OCI-M1 (cell line): ENCODE measurements at regions not wholly inside any gene's neighbourhood (a gene's known extent, or its start where the extent isn't known, plus 50 kb on each side); places are given as distances from the start of the nearest gene placed in this dataset.

ENCODE experiments used
- DNase-seq: peaks from one replicate; lab custom pipeline; 2025; lab: John Stamatoyannopoulos, UW

- peak; percentile 61 for DNase-seq
Measured at GRCh38 chr21:34022627-34023335, 50.6 kb upstream of the MRPS6 start.

DNA sequence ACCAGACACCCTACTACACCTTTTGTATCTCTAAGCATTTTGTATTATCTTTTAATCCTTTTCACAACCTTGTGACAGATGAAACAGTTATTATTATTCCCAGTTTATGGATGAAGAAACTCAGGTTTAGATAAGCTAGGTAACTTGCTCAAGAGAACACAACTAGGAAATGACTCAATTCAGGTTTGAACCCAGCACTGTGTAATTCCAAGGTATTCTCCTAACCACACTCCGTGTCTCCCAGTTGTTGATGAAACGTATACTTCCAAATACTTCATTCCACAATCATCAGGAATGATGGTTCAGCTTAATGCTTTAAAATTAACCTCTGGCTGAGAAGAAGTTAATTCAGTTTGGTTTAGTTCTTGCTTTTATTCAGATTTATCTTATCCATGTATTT lies 51.7 kb upstream of the MRPS6 start:
- no peak for DNase-seq

GRCh38 chr21:34020983-34021553 lies 52.3 kb upstream of the MRPS6 start:
- DNase-seq = no peak

DNA sequence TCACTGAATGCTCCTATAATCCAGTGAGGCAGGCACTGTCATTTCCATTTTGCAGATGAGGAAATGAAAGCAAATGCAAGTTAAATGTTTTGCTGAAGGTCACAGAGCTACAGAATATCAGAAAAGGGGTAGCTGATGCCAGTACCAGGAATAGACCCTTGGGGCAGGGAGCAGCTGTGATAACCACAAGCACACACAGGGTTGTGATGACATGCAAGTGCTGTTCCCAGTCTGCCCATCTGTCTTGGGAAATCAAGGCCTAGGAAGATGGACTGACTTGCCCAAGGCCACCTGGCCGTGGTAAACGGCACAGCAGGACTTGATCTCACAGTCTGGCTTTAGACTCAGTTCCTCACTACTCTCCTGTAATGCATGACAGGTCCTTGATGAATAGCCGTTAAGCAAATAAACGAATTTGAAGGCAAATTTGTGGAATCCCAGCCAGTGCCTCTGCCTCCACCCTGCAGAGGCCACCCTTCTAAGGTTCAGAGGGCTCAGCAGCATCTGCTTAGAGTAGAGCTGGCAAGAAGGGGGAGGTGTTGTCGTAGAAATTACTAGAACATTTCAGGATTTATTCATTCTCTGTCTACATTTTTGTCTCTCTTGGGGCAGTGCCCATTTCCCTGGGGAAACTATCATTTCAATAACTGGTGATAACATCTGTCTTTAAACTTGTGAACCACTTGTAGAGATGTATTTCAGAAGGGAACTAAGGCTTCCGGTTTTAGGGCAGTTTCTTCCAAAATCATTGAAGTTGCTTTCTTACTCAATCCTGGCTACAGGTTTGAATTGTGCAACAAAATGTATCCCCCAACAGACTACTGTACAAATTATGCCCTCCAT lies 53.2 kb upstream of the MRPS6 start:
- DNase-seq = no peak

- DNase-seq = no peak
Measured at GRCh38 chr21:34019402-34019801, 54.0 kb upstream of the MRPS6 start.

- DNase-seq = no peak
Measured at GRCh38 chr21:34018910-34019309, 54.5 kb upstream of the MRPS6 start.

GRCh38 chr21:34018185-34018584 lies 55.2 kb upstream of the MRPS6 start:
- peak; percentile 20 for DNase-seq

- peak; percentile 55 for DNase-seq
Measured at GRCh38 chr21:34017039-34017961, 56.1 kb upstream of the MRPS6 start.

DNA sequence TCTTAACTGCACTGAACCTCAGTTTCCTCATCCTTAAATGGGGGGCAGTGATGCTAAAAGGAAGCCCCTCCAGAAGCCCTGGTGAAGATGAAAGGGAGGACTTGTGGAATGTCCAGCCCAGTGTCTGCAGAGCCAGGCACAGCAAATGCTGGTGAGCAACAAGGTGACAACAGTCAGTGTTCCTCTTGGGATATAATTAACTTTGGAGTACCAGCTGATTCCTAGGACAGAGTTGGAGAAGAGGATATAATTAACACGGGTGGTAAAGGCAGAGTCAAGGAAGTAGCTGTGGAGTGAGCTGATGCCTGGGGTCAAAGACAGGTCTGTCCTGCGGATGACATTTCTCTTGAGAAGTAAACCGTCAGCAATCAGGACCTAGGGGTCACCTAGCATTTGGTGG lies 60.7 kb upstream of the MRPS6 start:
- DNase-seq = no peak

DNA sequence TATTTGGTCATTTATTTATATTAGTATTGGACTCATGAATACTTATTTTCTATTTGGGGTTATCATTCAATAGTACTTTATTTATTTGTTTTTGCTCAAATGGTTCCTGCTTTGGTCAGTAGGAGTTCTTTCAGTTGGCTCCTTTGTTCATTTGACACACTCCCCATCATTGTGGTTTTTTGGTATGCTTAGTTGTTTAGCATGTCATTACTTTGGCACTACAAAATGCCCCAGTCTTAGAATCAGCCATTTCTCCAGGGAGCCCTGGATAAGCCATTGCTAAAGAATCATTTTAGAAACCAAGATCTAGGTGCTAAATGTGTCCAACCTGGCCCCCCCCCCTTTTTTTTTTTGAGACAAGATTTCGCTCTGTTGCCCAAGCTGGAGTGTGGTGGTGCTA lies 61.7 kb upstream of the MRPS6 start:
- DNase-seq = no peak

DNA sequence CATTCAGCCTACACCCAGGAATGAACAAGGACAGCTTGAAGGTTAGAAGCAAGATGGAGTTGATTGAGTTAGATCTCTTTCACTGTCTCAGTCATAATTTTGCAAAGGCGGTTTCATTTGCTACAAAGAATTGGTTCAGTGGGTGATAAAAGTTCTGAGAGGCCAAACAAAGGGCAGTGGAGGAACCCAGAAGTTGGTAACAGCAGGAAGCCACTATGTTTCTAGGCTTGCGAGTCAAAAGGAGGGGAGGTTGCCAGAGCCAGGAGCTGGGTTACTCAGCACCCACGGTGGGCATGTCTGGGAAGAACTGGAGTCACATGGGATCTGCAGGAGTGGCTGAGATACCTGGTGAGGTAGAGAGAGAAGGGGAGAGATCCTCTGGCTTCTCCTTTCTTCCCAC lies 64.2 kb upstream of the MRPS6 start:
- DNase-seq = no peak

- DNase-seq = peak; percentile 61
Measured at GRCh38 chr21:34008618-34009017, 64.8 kb upstream of the MRPS6 start.

DNA sequence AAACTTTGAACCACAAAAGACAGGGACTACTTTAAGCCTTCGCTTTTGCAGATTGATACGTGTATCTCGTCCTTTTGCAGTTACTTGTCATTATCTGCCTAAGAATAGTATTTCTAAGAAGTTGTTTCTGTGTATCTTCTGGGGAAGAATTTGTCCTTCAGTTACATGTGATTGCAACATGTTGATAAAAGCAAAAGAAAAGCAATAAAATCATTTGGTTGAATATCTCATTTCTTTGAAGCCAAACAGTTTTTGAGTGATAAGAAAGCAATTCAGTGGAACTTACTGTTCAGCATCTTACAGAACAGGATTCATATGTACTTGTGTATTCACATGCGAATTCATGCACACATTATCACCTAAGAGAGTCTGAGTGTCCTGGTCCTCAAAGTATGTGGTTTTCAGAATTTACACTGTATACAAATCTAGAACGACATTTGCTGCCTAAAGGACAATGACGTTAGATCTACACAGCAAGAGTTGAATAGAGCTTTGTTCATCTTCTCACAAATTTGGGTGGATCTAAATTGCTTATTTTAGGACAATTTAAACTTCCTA lies 66.7 kb upstream of the MRPS6 start:
- DNase-seq = peak; percentile 96

GRCh38 chr21:34004974-34005373 lies 68.4 kb upstream of the MRPS6 start:
- no peak for DNase-seq

DNA sequence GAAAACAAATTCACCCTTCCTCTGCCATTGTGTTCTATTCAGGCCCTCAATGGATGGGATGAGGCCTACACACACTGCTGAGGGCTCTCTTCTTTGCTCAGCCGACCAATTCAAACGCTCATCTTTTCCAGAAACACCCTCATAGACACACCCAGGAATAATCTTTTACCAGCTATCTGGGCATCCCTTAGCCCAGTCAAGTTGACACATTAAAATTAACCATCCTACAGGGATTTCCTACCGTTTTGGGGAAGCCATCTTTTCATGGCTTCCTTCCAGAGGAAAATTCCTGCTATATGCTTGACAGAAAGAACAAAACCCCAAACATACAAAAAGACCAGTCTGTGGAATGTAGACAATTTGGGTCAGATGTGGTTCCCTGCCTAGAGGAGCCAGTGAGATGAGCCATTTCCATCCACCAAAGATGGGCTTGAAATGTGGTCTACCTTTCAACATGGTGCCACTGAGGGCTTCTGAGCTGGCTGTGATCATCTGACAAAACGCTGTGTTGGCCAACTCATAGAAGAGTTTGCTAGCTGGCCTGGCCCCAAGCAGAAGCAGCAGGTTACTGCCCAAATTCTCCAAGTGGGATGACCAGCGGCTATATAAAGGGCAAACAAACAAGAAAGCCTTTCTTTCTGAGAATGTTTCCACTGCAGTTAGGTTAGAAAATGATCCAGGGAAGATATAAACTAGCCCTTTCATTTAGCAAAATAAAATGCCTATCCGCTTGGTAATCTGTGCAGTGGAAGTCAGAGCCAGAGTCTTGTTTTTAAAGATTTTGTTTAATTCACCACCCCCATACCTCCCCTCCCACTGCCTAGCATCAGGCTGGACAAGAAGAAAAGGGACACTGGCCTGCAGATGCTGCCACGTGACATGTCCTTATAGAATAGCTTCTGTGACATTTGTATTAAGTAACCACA lies 69.1 kb upstream of the MRPS6 start:
- no peak for DNase-seq

GRCh38 chr21:34003428-34003827 lies 70.0 kb upstream of the MRPS6 start:
- no peak for DNase-seq

DNA sequence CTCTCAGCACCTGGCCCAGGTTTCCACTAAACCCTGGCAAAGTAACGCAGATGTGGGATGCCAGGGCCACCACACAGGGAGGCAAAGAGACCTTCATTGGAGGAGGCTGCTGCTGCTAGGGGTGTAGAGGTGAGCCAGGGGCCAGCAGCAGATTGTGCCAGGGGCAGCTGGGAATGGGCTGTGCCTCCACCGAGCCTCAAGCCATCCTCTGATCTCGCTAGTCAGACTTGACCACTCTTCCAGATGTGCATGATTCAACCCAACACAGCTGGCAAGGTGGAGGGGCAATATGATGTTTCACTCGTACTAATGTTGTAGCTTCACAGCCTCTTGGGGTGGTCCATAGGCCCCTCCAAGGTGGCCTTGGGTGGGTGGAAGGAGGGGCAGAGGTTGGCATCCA lies 73.0 kb upstream of the MRPS6 start:
- DNase-seq = no peak

DNA sequence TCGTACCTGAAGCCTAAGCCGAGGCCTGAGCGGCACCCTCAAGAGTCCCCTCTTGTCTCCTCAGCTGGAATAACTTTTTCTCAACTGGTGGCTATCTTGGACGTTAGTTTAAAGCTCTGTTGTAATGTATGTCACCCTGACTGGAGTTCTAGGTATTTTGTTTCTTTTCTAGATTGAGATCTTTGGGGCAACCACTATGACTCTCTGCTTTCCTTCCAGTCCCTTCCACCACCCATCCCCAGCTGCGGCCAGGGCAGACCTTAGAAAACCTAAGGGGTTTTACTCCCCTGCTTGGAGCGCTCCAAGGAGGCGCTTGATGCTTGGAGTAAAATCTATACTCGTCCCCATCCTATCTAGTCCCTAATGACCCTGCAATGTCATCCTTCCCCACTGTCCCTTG lies 74.6 kb upstream of the MRPS6 start:
- peak; percentile 64 for DNase-seq

GRCh38 chr21:33998402-33998801 lies 75.0 kb upstream of the MRPS6 start:
- peak; percentile 64 for DNase-seq

DNA sequence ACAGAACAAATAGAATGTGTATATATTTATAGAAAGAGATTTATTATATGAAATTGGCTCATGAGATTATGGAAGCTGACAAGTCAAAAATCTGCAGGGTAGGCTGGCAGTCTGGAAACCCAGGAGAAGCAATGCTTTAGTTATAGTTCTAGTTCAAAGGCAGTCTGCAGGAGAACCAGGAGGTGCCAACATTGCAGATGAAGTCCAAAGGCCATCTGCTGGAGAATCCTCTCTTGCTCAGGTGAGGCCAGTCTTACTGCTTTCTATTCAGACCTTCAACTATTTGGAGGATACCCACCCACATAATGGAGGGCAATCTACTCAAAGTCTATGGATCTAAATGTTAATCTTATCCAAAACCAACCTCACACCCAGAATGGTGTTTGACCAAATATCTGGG lies 75.9 kb upstream of the MRPS6 start:
- DNase-seq = no peak

DNA sequence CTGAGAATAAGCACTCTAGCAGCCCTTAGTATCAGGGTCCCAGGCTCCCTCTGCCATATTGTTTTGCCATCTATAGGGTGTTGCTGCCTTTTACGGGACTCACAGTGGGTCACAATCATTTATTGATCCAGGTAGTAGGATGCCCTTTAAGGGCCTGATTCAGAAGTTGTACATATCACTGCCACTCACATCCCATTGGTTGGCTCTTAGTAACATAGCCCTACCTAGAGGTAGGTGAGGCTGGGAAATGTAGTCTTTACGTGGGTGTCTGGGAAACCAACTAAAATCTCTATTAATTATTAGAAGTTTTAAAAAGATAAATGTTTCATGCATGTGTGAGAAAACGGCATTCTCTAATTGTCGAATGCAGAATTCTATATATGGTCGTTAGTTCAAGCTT lies 78.8 kb upstream of the ATP5PO start:
- no peak for DNase-seq
